ENCODE measurements at regions not wholly inside any gene's neighbourhood (a gene's known extent, or its start where the extent isn't known, plus 50 kb on each side); places are given as distances from the start of the nearest gene placed in this dataset.

GRCh38 chr14:104337351-104337750 lies 199.0 kb downstream of the KIF26A start:
- H3K4me3 ChIP-seq (ENCODE audit: low read length) = no peak overlapping the region
- no peak for TF ChIP-seq CTCF (conservative IDR thresholded peaks at IDR 0.05; ENCODE audit: low read length)
- DNase-seq (ENCODE audit: low read depth) = no peak

GRCh38 chr14:104339361-104339760 lies 201.0 kb downstream of the KIF26A start:
- DNase-seq (ENCODE audit: low read depth) = no peak
- no peak for TF ChIP-seq CTCF (conservative IDR thresholded peaks at IDR 0.05; ENCODE audit: low read length)
- H3K4me3 ChIP-seq (ENCODE audit: low read length) = no peak overlapping the region

- DNase-seq (ENCODE audit: low read depth) = no peak
- TF ChIP-seq CTCF (conservative IDR thresholded peaks at IDR 0.05; ENCODE audit: low read length) = no peak
- H3K4me3 ChIP-seq (ENCODE audit: low read length) = no peak overlapping the region
These were observed 201.4 kb downstream of the KIF26A start for GRCh38 chr14:104339829-104340228.

GRCh38 chr14:104341532-104342434 lies 203.4 kb downstream of the KIF26A start:
- TF ChIP-seq CTCF (conservative IDR thresholded peaks at IDR 0.05; ENCODE audit: low read length) = 0 out of 2 replicates have a peak, but pooled peaks have one; percentile 10
- DNase-seq (ENCODE audit: low read depth) = peak; percentile 11
- H3K4me3 ChIP-seq (ENCODE audit: low read length) = no peak overlapping the region

- no peak for DNase-seq (ENCODE audit: low read depth)
- no peak overlapping the region for H3K4me3 ChIP-seq (ENCODE audit: low read length)
- TF ChIP-seq CTCF (conservative IDR thresholded peaks at IDR 0.05; ENCODE audit: low read length) = no peak
These were observed 204.3 kb downstream of the KIF26A start for GRCh38 chr14:104342435-104343293.

- no peak overlapping the region for H3K4me3 ChIP-seq (ENCODE audit: low read length)
- no peak for TF ChIP-seq CTCF (conservative IDR thresholded peaks at IDR 0.05; ENCODE audit: low read length)
These were observed 204.9 kb downstream of the KIF26A start for GRCh38 chr14:104343294-104343625.

More at GRCh38 chr14:104343294-104343625, 204.9 kb downstream of the KIF26A start:
- DNase-seq (ENCODE audit: low read depth) = no peak

All from AG10803 (cell line).